ENCODE measurements at regions not wholly inside any gene's neighbourhood (a gene's known extent, or its start where the extent isn't known, plus 50 kb on each side); places are given as distances from the start of the nearest gene placed in this dataset.

GRCh38 chr18:69259282-69259681 lies 141.4 kb upstream of the DOK6 start:
- TF ChIP-seq, protein P1, sequence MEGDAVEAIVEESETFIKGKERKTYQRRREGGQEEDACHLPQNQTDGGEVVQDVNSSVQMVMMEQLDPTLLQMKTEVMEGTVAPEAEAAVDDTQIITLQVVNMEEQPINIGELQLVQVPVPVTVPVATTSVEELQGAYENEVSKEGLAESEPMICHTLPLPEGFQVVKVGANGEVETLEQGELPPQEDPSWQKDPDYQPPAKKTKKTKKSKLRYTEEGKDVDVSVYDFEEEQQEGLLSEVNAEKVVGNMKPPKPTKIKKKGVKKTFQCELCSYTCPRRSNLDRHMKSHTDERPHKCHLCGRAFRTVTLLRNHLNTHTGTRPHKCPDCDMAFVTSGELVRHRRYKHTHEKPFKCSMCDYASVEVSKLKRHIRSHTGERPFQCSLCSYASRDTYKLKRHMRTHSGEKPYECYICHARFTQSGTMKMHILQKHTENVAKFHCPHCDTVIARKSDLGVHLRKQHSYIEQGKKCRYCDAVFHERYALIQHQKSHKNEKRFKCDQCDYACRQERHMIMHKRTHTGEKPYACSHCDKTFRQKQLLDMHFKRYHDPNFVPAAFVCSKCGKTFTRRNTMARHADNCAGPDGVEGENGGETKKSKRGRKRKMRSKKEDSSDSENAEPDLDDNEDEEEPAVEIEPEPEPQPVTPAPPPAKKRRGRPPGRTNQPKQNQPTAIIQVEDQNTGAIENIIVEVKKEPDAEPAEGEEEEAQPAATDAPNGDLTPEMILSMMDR (IDR thresholded peaks at IDR 0.05; ENCODE audit: borderline replicate concordance, extremely low read depth, low read length, poor library complexity, severe bottlenecking), result no peak
- no peak for TF ChIP-seq EZH2 (IDR thresholded peaks at IDR 0.05; ENCODE audit: borderline replicate concordance, low read depth, low read length, severe bottlenecking)
